H1 (cell line): ENCODE measurements at regions not wholly inside any gene's neighbourhood (a gene's known extent, or its start where the extent isn't known, plus 50 kb on each side); places are given as distances from the start of the nearest gene placed in this dataset.

Experiments
- BACH1 ChIP-seq: IDR thresholded peaks from 2 replicates; pipeline ENCODE4 v1.6.1; 2012; ENCODE audit warnings: low read length, improper control_type of control experiment
- CHD7 ChIP-seq: fragments of 300-600 bp; sonication (generic); IDR thresholded peaks from 2 replicates; pipeline ENCODE4 v1.7.1; 2012; ENCODE audit warnings: low read length, moderate library complexity, mild to moderate bottlenecking, inconsistent platforms; ENCODE audit not compliant: insufficient replicate concordance
- SP2 ChIP-seq: IDR thresholded peaks from 2 replicates; pipeline ENCODE4 v1.6.1; 2012; ENCODE audit warnings: mild to moderate bottlenecking, low read length, inconsistent platforms
- TAF1 ChIP-seq: IDR thresholded peaks from 2 replicates; pipeline ENCODE4 v1.6.1; 2011; ENCODE audit warnings: mild to moderate bottlenecking, low read depth, low read length

DNA sequence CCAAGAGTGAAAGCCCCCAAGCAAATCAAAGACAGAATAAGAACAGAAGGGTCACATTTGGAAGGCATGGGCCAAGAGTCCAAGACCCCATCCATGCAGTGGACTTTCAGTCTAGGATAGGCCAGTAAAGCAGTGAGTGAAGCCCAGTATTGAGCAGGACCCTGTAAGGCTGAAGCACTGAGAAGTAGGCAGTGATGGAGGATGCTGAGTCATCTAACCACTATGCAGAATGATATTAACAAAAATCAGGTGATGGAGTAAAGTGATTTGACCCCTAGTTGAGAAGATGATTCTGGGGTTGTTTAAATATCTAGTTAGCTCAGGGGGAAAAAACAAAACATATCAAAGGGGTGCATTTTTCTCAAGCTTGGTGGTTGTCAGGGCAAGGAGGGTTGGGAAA lies 308.7 kb upstream of the PLXNA2 start (continued):
- TF ChIP-seq CHD7 (no peak), SP2 (no peak), BACH1 (no peak), TAF1 (no peak)
